ENCODE measurements at regions not wholly inside any gene's neighbourhood (a gene's known extent, or its start where the extent isn't known, plus 50 kb on each side); places are given as distances from the start of the nearest gene placed in this dataset.

- Histone ChIP-seq H3K9ac (no peak overlapping the region), H3K4me2 (ENCODE audit: low read length) (no peak overlapping the region), H3K27ac (no peak overlapping the region), H3K36me3 (ENCODE audit: control insufficient read depth, insufficient read depth, low read length) (no peaks in the 10 kb centered on the region), H3K27me3 (ENCODE audit: control insufficient read depth, insufficient read depth, low read length) (no peaks in the 10 kb centered on the region), H3K79me2 (no peaks in the 10 kb centered on the region), H3K9me3 (ENCODE audit: control insufficient read depth, low read length) (no peaks in the 10 kb centered on the region), H2AFZ (no peak overlapping the region), H3K4me1 (no peaks in the 10 kb centered on the region), H3K4me3 (ENCODE audit: low read depth, low read length) (no peak overlapping the region)
- TF ChIP-seq CTCF (IDR thresholded peaks at IDR 0.05), result no peak
Measured at GRCh38 chr2:57886161-57886786, 160.3 kb upstream of the VRK2 start.

GRCh38 chr2:57888463-57888862 lies 158.1 kb upstream of the VRK2 start:
- no peaks in the 10 kb centered on the region for H3K4me1 ChIP-seq
- no peaks in the 10 kb centered on the region for H3K27me3 ChIP-seq (ENCODE audit: control insufficient read depth, insufficient read depth, low read length)
- H3K4me3 ChIP-seq (ENCODE audit: low read depth, low read length), result no peak overlapping the region
- no peak overlapping the region for H2AFZ ChIP-seq
- no peak for TF ChIP-seq CTCF (IDR thresholded peaks at IDR 0.05)
- no peak overlapping the region for H3K4me2 ChIP-seq (ENCODE audit: low read length)
- no peaks in the 10 kb centered on the region for H3K79me2 ChIP-seq
- no peak overlapping the region for H3K9ac ChIP-seq
- no peaks in the 10 kb centered on the region for H3K9me3 ChIP-seq (ENCODE audit: control insufficient read depth, low read length)
- H3K36me3 ChIP-seq (ENCODE audit: control insufficient read depth, insufficient read depth, low read length), result no peaks in the 10 kb centered on the region
- H3K27ac ChIP-seq, result no peak overlapping the region

- Histone ChIP-seq H3K79me2 (no peaks in the 10 kb centered on the region), H3K27ac (no peak overlapping the region), H3K36me3 (ENCODE audit: control insufficient read depth, insufficient read depth, low read length) (no peaks in the 10 kb centered on the region), H3K27me3 (ENCODE audit: control insufficient read depth, insufficient read depth, low read length) (no peaks in the 10 kb centered on the region), H3K4me3 (ENCODE audit: low read depth, low read length) (no peak overlapping the region), H3K4me2 (ENCODE audit: low read length) (no peak overlapping the region), H3K9me3 (ENCODE audit: control insufficient read depth, low read length) (no peaks in the 10 kb centered on the region), H2AFZ (no peak overlapping the region), H3K9ac (no peak overlapping the region), H3K4me1 (no peaks in the 10 kb centered on the region)
- no peak for TF ChIP-seq CTCF (IDR thresholded peaks at IDR 0.05)
Measured at GRCh38 chr2:57890464-57890863, 156.1 kb upstream of the VRK2 start.

GRCh38 chr2:57891086-57891712 lies 155.4 kb upstream of the VRK2 start:
- H3K27ac ChIP-seq, result no peak overlapping the region
- no peak overlapping the region for H3K4me3 ChIP-seq (ENCODE audit: low read depth, low read length)
- no peaks in the 10 kb centered on the region for H3K27me3 ChIP-seq (ENCODE audit: control insufficient read depth, insufficient read depth, low read length)
- no peaks in the 10 kb centered on the region for H3K9me3 ChIP-seq (ENCODE audit: control insufficient read depth, low read length)
- H3K79me2 ChIP-seq, result no peaks in the 10 kb centered on the region
- no peak overlapping the region for H2AFZ ChIP-seq
- no peaks in the 10 kb centered on the region for H3K36me3 ChIP-seq (ENCODE audit: control insufficient read depth, insufficient read depth, low read length)
- no peak for TF ChIP-seq CTCF (IDR thresholded peaks at IDR 0.05)
- H3K9ac ChIP-seq, result no peak overlapping the region
- H3K4me2 ChIP-seq (ENCODE audit: low read length), result no peak overlapping the region
- no peaks in the 10 kb centered on the region for H3K4me1 ChIP-seq

- no peak overlapping the region for H3K9ac ChIP-seq
- H3K4me1 ChIP-seq, result no peaks in the 10 kb centered on the region
- no peak overlapping the region for H3K4me2 ChIP-seq (ENCODE audit: low read length)
- no peak overlapping the region for H3K27ac ChIP-seq
- no peak for TF ChIP-seq CTCF (IDR thresholded peaks at IDR 0.05)
- no peaks in the 10 kb centered on the region for H3K27me3 ChIP-seq (ENCODE audit: control insufficient read depth, insufficient read depth, low read length)
- no peak overlapping the region for H3K4me3 ChIP-seq (ENCODE audit: low read depth, low read length)
- H3K79me2 ChIP-seq, result no peaks in the 10 kb centered on the region
- H3K9me3 ChIP-seq (ENCODE audit: control insufficient read depth, low read length), result no peaks in the 10 kb centered on the region
- H2AFZ ChIP-seq, result no peak overlapping the region
- no peaks in the 10 kb centered on the region for H3K36me3 ChIP-seq (ENCODE audit: control insufficient read depth, insufficient read depth, low read length)
Measured at GRCh38 chr2:57892920-57893319, 153.7 kb upstream of the VRK2 start.

Measured in parathyroid adenoma (tissue), 2 donors.